GM19193 (cell line): ENCODE measurements at regions not wholly inside any gene's neighbourhood (a gene's known extent, or its start where the extent isn't known, plus 50 kb on each side); places are given as distances from the start of the nearest gene placed in this dataset.

ENCODE experiments used
- POLR2A ChIP-seq: IDR thresholded peaks from 4 replicates; pipeline ENCODE4 v1.6.1; 2011; ENCODE audit not compliant: insufficient read depth, insufficient read length; ENCODE audit errors: extremely low read depth

GRCh38 chr12:131380220-131380964 is 330.5 kb upstream of the SFSWAP start:
- no peak for TF ChIP-seq POLR2A

GRCh38 chr12:131380965-131381705 is 329.8 kb upstream of the SFSWAP start:
- TF ChIP-seq POLR2A = no peak

GRCh38 chr12:131381716-131382430 is 329.0 kb upstream of the SFSWAP start:
- no peak for TF ChIP-seq POLR2A

GRCh38 chr12:131383291-131383690 is 327.6 kb upstream of the SFSWAP start:
- no peak for TF ChIP-seq POLR2A

- no peak for TF ChIP-seq POLR2A
These were observed 326.9 kb upstream of the SFSWAP start for GRCh38 chr12:131383741-131384543.

- no peak for TF ChIP-seq POLR2A
These were observed 326.4 kb upstream of the SFSWAP start for GRCh38 chr12:131384544-131384855.

GRCh38 chr12:131385313-131386166 is 325.4 kb upstream of the SFSWAP start:
- no peak for TF ChIP-seq POLR2A

GRCh38 chr12:131386167-131386521 is 324.7 kb upstream of the SFSWAP start:
- TF ChIP-seq POLR2A = no peak

GRCh38 chr12:131386781-131387180 is 324.1 kb upstream of the SFSWAP start:
- TF ChIP-seq POLR2A = no peak

GRCh38 chr12:131387281-131388163 is 323.4 kb upstream of the SFSWAP start:
- TF ChIP-seq POLR2A = no peak

GRCh38 chr12:131389054-131390013 is 321.6 kb upstream of the SFSWAP start:
- TF ChIP-seq POLR2A = no peak
